Ovary (tissue), 3 donors: ENCODE measurements at regions not wholly inside any gene's neighbourhood (a gene's known extent, or its start where the extent isn't known, plus 50 kb on each side); places are given as distances from the start of the nearest gene placed in this dataset.

Source experiments
- CTCF ChIP-seq, 3 donors: fragments of 450-650 bp in 2 of 3; fragments of 200-600 bp in 1 of 3; IDR thresholded peaks; one replicate each; pipeline versions ENCODE4 v1.5.1 to v1.8.0; 2016 to 2022; ENCODE audit warnings: antibody characterized with exemption in 3 of 3, mild to moderate bottlenecking in 1 of 3
- EP300 ChIP-seq: sonication (generic); formaldehyde crosslinking; IDR thresholded peaks from one replicate; pipeline ENCODE4 v1.6.1; 2017; ENCODE audit warnings: antibody characterized with exemption
- POLR2A ChIP-seq: fragments of 450-650 bp; IDR thresholded peaks from one replicate; pipeline ENCODE4 v1.6.1; 2017; ENCODE audit warnings: antibody characterized with exemption, mild to moderate bottlenecking, moderate library complexity
- donor health status: DM: no; HTN: no; CAD: no.

- TF ChIP-seq CTCF (IDR thresholded peaks at IDR 0.05), result no peak
- no peak for TF ChIP-seq POLR2A
- no peak for TF ChIP-seq EP300
These were observed 245.8 kb upstream of the EPHA4 start for GRCh38 chr2:221817878-221818277.
